CD14-positive monocyte (primary cell): ENCODE measurements at regions not wholly inside any gene's neighbourhood (a gene's known extent, or its start where the extent isn't known, plus 50 kb on each side); places are given as distances from the start of the nearest gene placed in this dataset.

Experiments used
- DNase-seq, 3 donors: peaks; one replicate each; pipeline ENCODE4 v3.0.0-alpha.2; 2011 to 2022
- H2AFZ ChIP-seq: 2 replicates; pipeline ENCODE4 v1.6.0; 2012; ENCODE audit warnings: mild to moderate bottlenecking, low read depth, low read length, inconsistent platforms; ENCODE audit not compliant: insufficient read depth, poor library complexity, severe bottlenecking
- H3K27ac ChIP-seq, 2 donors: 1 replicate in 1 of 2; 2 replicates in 1 of 2; pipeline ENCODE4 v1.5.1; 2012 to 2013; ENCODE audit warnings: low read length in 2 of 2, control low read depth in 1 of 2, inconsistent platforms in 1 of 2, low read depth in 1 of 2, mild to moderate bottlenecking in 1 of 2
- H3K27me3 ChIP-seq, 2 donors: one replicate each; pipeline versions ENCODE4 v1.6.0 to v1.6.1; 2011 to 2013; ENCODE audit warnings: low read length in 2 of 2; ENCODE audit not compliant: control insufficient read depth in 2 of 2, insufficient read depth in 2 of 2
- H3K36me3 ChIP-seq, 2 donors: replicated peaks in 1 of 2; 1 replicate in 1 of 2; 2 replicates in 1 of 2; pipeline versions ENCODE4 v1.5.1 to v1.6.1; 2012 to 2013; ENCODE audit warnings: low read length in 2 of 2, control low read depth in 1 of 2, inconsistent platforms in 1 of 2, mild to moderate bottlenecking in 1 of 2; ENCODE audit not compliant: insufficient read depth in 2 of 2, control insufficient read depth in 1 of 2
- H3K4me1 ChIP-seq, 2 donors: 1 replicate in 1 of 2; 2 replicates in 1 of 2; pipeline versions ENCODE4 v1.5.1 to v1.6.1; 2012 to 2013; ENCODE audit warnings: low read length in 2 of 2, control low read depth in 1 of 2, inconsistent platforms in 1 of 2, mild to moderate bottlenecking in 1 of 2, moderate library complexity in 1 of 2; ENCODE audit not compliant: insufficient read depth in 2 of 2, control insufficient read depth in 1 of 2
- H3K4me2 ChIP-seq: replicated peaks from 2 replicates; pipeline ENCODE3; 2012; ENCODE audit warnings: low read length, moderate library complexity, mild to moderate bottlenecking; ENCODE audit not compliant: poor library complexity, severe bottlenecking; ENCODE audit errors: extremely low read depth
- H3K4me3 ChIP-seq, 3 experiments: fragments of 200-600 bp in 1 of 3; sonication (generic) in 1 of 3; replicated peaks in 1 of 3; 1 replicate in 2 of 3; 2 replicates in 1 of 3; pipeline ENCODE4 v1.5.1; 2011 to 2013; ENCODE audit warnings: low read length in 3 of 3, mild to moderate bottlenecking in 3 of 3, control low read depth in 2 of 3, low read depth in 2 of 3, inconsistent platforms in 1 of 3, moderate library complexity in 1 of 3
- H3K79me2 ChIP-seq: 2 replicates; pipeline ENCODE4 v1.6.0; 2012; ENCODE audit warnings: mild to moderate bottlenecking, control low read depth, inconsistent platforms, low read length, moderate library complexity; ENCODE audit not compliant: insufficient read depth
- H3K9ac ChIP-seq: 2 replicates; pipeline ENCODE4 v1.6.0; 2017; ENCODE audit warnings: low read length, mild to moderate bottlenecking; ENCODE audit not compliant: insufficient read depth, poor library complexity, severe bottlenecking
- H3K9me3 ChIP-seq, 2 donors: replicated peaks in 1 of 2; 1 replicate in 1 of 2; 2 replicates in 1 of 2; pipeline versions ENCODE4 v1.5.1 to v1.6.1; 2012 to 2013; ENCODE audit warnings: low read length in 2 of 2, control low read depth in 1 of 2; ENCODE audit not compliant: control insufficient read depth in 1 of 2, insufficient read depth in 1 of 2
- H4K20me1 ChIP-seq: 2 replicates; pipeline ENCODE4 v1.6.0; 2012; ENCODE audit warnings: mild to moderate bottlenecking, low read length, control low read depth, moderate library complexity; ENCODE audit not compliant: insufficient read depth
- H3K27ac Mint-ChIP-seq, 7 donors: one replicate each; pipeline ENCODE4 v1.8.0; 2020; ENCODE audit warnings: mild to moderate bottlenecking in 7 of 7, mixed read lengths in 7 of 7, moderate library complexity in 6 of 7, inconsistent platforms in 2 of 7
- H3K27me3 Mint-ChIP-seq, 3 donors: one replicate each; pipeline ENCODE4 v1.8.0; 2021 to 2022; ENCODE audit warnings: low read depth in 3 of 3, mild to moderate bottlenecking in 3 of 3, mixed read lengths in 3 of 3, moderate library complexity in 3 of 3, inconsistent platforms in 1 of 3
- H3K36me3 Mint-ChIP-seq, 2 donors: one replicate each; pipeline ENCODE4 v1.8.0; 2020; ENCODE audit warnings: mixed read lengths in 2 of 2, inconsistent platforms in 1 of 2, mild to moderate bottlenecking in 1 of 2
- H3K4me1 Mint-ChIP-seq: one replicate; pipeline ENCODE4 v1.8.0; 2020; ENCODE audit warnings: mild to moderate bottlenecking, mixed read lengths
- H3K4me3 Mint-ChIP-seq, 2 donors: one replicate each; pipeline ENCODE4 v1.8.0; 2020; ENCODE audit warnings: mild to moderate bottlenecking in 2 of 2, mixed read lengths in 2 of 2, moderate library complexity in 1 of 2
- H3K9me3 Mint-ChIP-seq, 7 donors: one replicate each; pipeline ENCODE4 v1.8.0; 2020 to 2022; ENCODE audit warnings: mixed read lengths in 7 of 7, mild to moderate bottlenecking in 6 of 7, moderate library complexity in 6 of 7, inconsistent platforms in 2 of 7
- CTCF ChIP-seq: fragments of 200-600 bp; IDR thresholded peaks from one replicate; pipeline ENCODE4 v1.8.0; 2022; ENCODE audit warnings: antibody characterized with exemption, mild to moderate bottlenecking
- WGBS: methylation state at CpG from one replicate; pipeline ENCODE4 v1.1.5; 2013; ENCODE audit warnings: missing lambda C conversion rate; ENCODE audit not compliant: insufficient coverage; 5-methylcytosine and 5-hydroxymethylcytosine counted together
- intact Hi-C, 2 donors: fragments of 100-400 bp; cut with micrococcal nuclease; formaldehyde crosslinking; loops; one replicate each; pipeline versions ENCODE4 v1.15.0 to v1.15.1; 2023

GRCh38 chr2:80896576-80896975, 592.0 kb upstream of the LRRTM1 start:
- Histone ChIP-seq H3K27ac (no peak overlapping the region), H3K4me2 (no peak overlapping the region), H3K36me3 (no peaks in the 10 kb centered on the region), H3K27me3 (no peaks in the 10 kb centered on the region), H3K9me3 (peaks cover 4 to 7% of the 10 kb centered on the region in 2 donors), H3K9ac (no peak overlapping the region), H3K4me1 (no peaks in the 10 kb centered on the region), H2AFZ (no peak overlapping the region), H3K79me2 (no peaks in the 10 kb centered on the region), H3K4me3 (no peak overlapping the region), H4K20me1 (no peaks in the 10 kb centered on the region)
- no peak overlapping the region for H3K4me3 Mint-ChIP-seq
- no peaks in the 10 kb centered on the region for H3K4me1 Mint-ChIP-seq
- peaks cover 0 to 2% (median 0%) of the 10 kb centered on the region in 3 donors for H3K27me3 Mint-ChIP-seq
- TF ChIP-seq CTCF, result no peak
- no peaks in the 10 kb centered on the region for H3K36me3 Mint-ChIP-seq
- intact Hi-C loops, result no loop called here
- H3K9me3 Mint-ChIP-seq, result peaks cover 0 to 7% (median 3%) of the 10 kb centered on the region in 7 donors
- WGBS, result 69% methylated on average over 7 of the region's 7 CpGs
- H3K27ac Mint-ChIP-seq, result no peak overlapping the region
- no peak for DNase-seq

DNA sequence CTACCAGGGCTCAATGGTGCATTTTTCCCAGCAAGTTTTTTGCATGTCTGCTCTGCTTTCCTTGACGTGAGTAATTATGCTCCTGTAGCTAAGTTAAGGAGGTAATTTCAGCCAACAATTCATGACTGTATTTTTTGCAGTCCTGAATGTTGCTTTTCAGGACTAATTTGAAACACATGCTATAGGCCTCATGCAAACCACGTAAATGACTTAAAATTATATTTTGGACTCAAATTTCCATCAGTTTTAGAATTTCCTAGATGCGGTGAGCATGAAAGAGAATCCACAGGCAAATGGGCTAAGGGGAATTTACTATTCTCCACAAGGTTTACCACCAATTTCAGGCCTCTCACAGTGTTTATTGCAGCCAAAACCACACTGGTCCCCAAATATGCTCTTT, 589.9 kb upstream of the LRRTM1 start:
- Histone ChIP-seq H3K79me2 (no peaks in the 10 kb centered on the region), H3K27me3 (no peaks in the 10 kb centered on the region), H3K27ac (no peak overlapping the region), H3K36me3 (no peaks in the 10 kb centered on the region), H3K4me3 (no peak overlapping the region), H2AFZ (no peak overlapping the region), H3K9ac (no peak overlapping the region), H3K9me3 (peaks cover 0 to 7% of the 10 kb centered on the region in 2 donors), H3K4me1 (no peaks in the 10 kb centered on the region), H3K4me2 (no peak overlapping the region), H4K20me1 (no peaks in the 10 kb centered on the region)
- TF ChIP-seq CTCF, result no peak
- H3K4me3 Mint-ChIP-seq, result no peak overlapping the region
- no peaks in the 10 kb centered on the region for H3K4me1 Mint-ChIP-seq
- no peak for DNase-seq
- intact Hi-C loops, result no loop called here
- peaks cover 0 to 10% (median 4%) of the 10 kb centered on the region in 7 donors for H3K9me3 Mint-ChIP-seq
- WGBS, result 80% methylated on average over 1 of the region's 3 CpGs
- H3K27ac Mint-ChIP-seq, result no peak overlapping the region
- no peaks in the 10 kb centered on the region for H3K36me3 Mint-ChIP-seq
- H3K27me3 Mint-ChIP-seq, result peaks cover 0 to 3% (median 2%) of the 10 kb centered on the region in 3 donors
